ENCODE measurements at regions not wholly inside any gene's neighbourhood (a gene's known extent, or its start where the extent isn't known, plus 50 kb on each side); places are given as distances from the start of the nearest gene placed in this dataset.
"Not testable (repeated sequence)": the region's sequence is repeated elsewhere in the genome, so short reads cannot be mapped to it uniquely, and the experiment has no call there.

- no peak for DNase-seq
Measured at GRCh38 chr1:227508431-227508830, 54.9 kb upstream of the ZNF678 start.

- DNase-seq: not testable (repeated sequence)
Measured at GRCh38 chr1:227506490-227507393, 56.6 kb upstream of the ZNF678 start.

GRCh38 chr1:227496045-227496444, 67.3 kb upstream of the ZNF678 start:
- not testable (repeated sequence) for DNase-seq

- not testable (repeated sequence) for DNase-seq
Measured at GRCh38 chr1:227493863-227494551, 69.3 kb upstream of the ZNF678 start.

- no peak for DNase-seq
Measured at GRCh38 chr1:227490478-227490877, 72.9 kb upstream of the ZNF678 start.

- DNase-seq: no peak
Measured at GRCh38 chr1:227490001-227490400, 73.4 kb upstream of the ZNF678 start.

GRCh38 chr1:227489572-227489971, 73.8 kb upstream of the ZNF678 start:
- DNase-seq: no peak

GRCh38 chr1:227487606-227488005, 75.8 kb upstream of the ZNF678 start:
- no peak for DNase-seq

GRCh38 chr1:227486559-227486958, 76.8 kb upstream of the ZNF678 start:
- no peak for DNase-seq

- DNase-seq: no peak
Measured at GRCh38 chr1:227482023-227482299, 81.4 kb upstream of the ZNF678 start.

- DNase-seq: not testable (repeated sequence)
Measured at GRCh38 chr1:227474072-227474471, 89.3 kb upstream of the ZNF678 start.

GRCh38 chr1:227472772-227473171, 90.6 kb upstream of the ZNF678 start:
- DNase-seq: no peak

GRCh38 chr1:227470688-227471087, 92.7 kb upstream of the ZNF678 start:
- DNase-seq: no peak

GRCh38 chr1:227469708-227470107, 93.6 kb upstream of the ZNF678 start:
- DNase-seq: no peak

GRCh38 chr1:227466039-227466645, 97.2 kb upstream of the ZNF678 start:
- DNase-seq: no peak

- no peak for DNase-seq
Measured at GRCh38 chr1:227465256-227465655, 98.1 kb upstream of the ZNF678 start.

- DNase-seq: peak; percentile 12
Measured at GRCh38 chr1:227459977-227460376, 103.4 kb upstream of the ZNF678 start.

- DNase-seq: no peak
Measured at GRCh38 chr1:227459326-227459841, 104.0 kb upstream of the ZNF678 start.

- DNase-seq: no peak
Measured at GRCh38 chr1:227454686-227455085, 108.7 kb upstream of the ZNF678 start.

GRCh38 chr1:227453631-227454355, 109.6 kb upstream of the ZNF678 start:
- DNase-seq: no peak

- DNase-seq: no peak
Measured at GRCh38 chr1:227451954-227452353, 111.4 kb upstream of the ZNF678 start.

GRCh38 chr1:227451057-227451456, 112.3 kb upstream of the ZNF678 start:
- DNase-seq: no peak

GRCh38 chr1:227450489-227450888, 112.9 kb upstream of the ZNF678 start:
- no peak for DNase-seq
